Nephron (organoid): ENCODE measurements at regions not wholly inside any gene's neighbourhood (a gene's known extent, or its start where the extent isn't known, plus 50 kb on each side); places are given as distances from the start of the nearest gene placed in this dataset.
A peak's percentile ranks its signal among the peaks of the same experiment; 100 is the strongest.

Experiments used
- H3K27ac Mint-ChIP-seq, 3 experiments: 2 replicates each; pipeline ENCODE4 v1.8.0; 2020; ENCODE audit warnings: mixed read lengths in 3 of 3, mild to moderate bottlenecking in 2 of 3, moderate library complexity in 1 of 3
- H3K27me3 Mint-ChIP-seq: 2 replicates; pipeline ENCODE4 v1.8.0; 2021; ENCODE audit warnings: low read depth, mild to moderate bottlenecking, moderate library complexity, mixed read lengths
- H3K36me3 Mint-ChIP-seq: 2 replicates; pipeline ENCODE4 v1.8.0; 2020; ENCODE audit warnings: low read depth, mixed read lengths
- H3K4me1 Mint-ChIP-seq: 2 replicates; pipeline ENCODE4 v1.8.0; 2020; ENCODE audit warnings: mixed read lengths
- H3K4me3 Mint-ChIP-seq, 3 experiments: 2 replicates each; pipeline ENCODE4 v1.8.0; 2020; ENCODE audit warnings: mild to moderate bottlenecking in 3 of 3, mixed read lengths in 3 of 3, moderate library complexity in 2 of 3
- H3K9me3 Mint-ChIP-seq: 2 replicates; pipeline ENCODE4 v1.8.0; 2020; ENCODE audit warnings: mixed read lengths
- TF ChIP-seq, protein P1 (sequence below), 3 experiments: fragments of 200-600 bp; sonication (generic); IDR thresholded peaks; one replicate each; pipeline ENCODE4 v1.5.0; 2021; ENCODE audit warnings: antibody characterized with exemption in 3 of 3; ENCODE audit not compliant: unreplicated experiment in 3 of 3

DNA sequence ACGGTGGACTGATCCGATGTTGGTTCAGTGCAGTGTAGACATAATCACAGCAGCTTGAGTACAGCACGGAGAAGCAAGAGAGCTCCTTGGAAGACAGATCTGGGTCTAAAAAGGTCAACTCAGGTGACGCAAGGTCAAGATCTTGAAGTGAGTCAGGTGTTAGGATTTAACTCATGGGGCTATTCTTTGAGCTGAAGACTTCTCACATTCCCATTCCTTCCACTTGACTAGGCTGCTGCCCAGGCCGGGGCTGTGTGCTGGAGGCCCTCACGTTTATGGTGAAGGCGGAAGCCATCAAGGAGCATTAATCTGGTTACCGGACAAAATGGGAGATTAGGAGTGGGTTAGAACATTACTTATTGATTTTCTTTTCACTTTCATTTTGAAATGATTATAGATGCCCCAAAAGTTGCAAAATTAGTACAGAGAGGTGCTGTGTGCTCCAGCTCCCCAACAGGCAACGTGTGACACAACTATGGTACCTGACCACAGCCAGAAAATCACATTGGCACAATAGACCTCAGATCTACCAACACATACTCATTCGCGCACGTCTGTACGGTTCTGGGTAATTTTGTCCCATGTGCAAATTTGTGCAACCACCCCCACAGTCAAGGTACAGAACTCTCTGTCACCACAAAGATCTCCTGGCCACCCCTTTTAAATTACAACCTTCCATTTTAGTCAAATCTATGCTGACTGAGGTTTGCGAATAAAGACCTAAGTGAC lies 77.6 kb upstream of the SEC11C start:
- no peak overlapping the region for H3K4me3 Mint-ChIP-seq
- H3K9me3 Mint-ChIP-seq: no peaks in the 10 kb centered on the region
- TF ChIP-seq, protein P1, sequence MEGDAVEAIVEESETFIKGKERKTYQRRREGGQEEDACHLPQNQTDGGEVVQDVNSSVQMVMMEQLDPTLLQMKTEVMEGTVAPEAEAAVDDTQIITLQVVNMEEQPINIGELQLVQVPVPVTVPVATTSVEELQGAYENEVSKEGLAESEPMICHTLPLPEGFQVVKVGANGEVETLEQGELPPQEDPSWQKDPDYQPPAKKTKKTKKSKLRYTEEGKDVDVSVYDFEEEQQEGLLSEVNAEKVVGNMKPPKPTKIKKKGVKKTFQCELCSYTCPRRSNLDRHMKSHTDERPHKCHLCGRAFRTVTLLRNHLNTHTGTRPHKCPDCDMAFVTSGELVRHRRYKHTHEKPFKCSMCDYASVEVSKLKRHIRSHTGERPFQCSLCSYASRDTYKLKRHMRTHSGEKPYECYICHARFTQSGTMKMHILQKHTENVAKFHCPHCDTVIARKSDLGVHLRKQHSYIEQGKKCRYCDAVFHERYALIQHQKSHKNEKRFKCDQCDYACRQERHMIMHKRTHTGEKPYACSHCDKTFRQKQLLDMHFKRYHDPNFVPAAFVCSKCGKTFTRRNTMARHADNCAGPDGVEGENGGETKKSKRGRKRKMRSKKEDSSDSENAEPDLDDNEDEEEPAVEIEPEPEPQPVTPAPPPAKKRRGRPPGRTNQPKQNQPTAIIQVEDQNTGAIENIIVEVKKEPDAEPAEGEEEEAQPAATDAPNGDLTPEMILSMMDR (IDR thresholded peaks at IDR 0.05; ENCODE audit: unreplicated experiment in 3 of 3): no peak
- H3K36me3 Mint-ChIP-seq: no peaks in the 10 kb centered on the region
- no peak overlapping the region for H3K27ac Mint-ChIP-seq
- peaks cover 14% of the 10 kb centered on the region for H3K27me3 Mint-ChIP-seq
- peaks cover 6% of the 10 kb centered on the region for H3K4me1 Mint-ChIP-seq

DNA sequence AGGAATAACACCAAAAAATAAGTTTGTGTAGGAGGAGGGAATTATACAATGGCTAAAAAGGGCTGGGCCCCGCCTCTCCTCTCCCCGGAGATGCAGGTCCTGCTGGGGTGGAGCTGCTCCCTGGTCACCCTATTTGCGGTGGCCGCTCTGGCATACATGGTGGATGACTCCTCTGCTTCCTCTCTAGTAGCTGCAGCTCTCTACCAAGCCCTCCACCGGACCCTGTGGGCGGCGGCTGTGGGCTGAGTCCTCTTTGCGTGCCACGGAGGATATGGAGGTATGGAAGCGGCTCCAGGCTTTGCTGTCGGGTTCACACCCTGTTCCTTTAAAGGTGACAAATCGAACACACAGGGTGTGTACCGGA lies 77.1 kb upstream of the SEC11C start:
- H3K36me3 Mint-ChIP-seq: no peaks in the 10 kb centered on the region

DNA sequence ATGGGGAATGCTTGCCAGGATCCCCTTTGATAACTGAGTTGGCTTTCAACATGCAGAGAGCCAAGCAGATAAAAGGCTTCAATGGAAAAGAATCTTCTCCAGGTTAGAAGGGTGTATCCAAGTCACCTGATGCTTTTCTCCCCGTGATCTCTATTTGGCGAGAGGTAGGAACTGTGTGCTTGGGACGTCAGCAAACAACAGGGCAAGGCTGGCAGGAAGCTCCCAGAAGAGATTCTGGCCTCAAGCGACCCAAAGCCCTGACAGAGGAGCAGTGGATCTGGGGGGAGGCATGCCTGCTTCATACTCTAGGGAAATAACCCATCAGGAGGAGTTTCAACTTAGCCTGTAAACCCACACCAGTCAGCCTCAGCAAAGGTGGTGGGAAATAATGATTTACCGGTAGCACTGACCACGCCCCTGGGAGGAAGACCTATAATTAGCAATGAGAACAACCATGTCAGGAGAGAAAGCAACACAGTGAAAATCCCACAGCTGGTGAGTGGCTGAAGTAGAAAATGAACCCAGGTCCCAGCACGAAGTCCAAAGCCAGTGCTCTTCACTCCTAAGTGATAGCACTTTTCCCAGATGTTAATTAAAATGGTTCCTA lies 76.3 kb upstream of the SEC11C start:
- Mint-ChIP-seq H3K4me1 (no peaks in the 10 kb centered on the region), H3K27ac (no peak overlapping the region), H3K27me3 (peaks cover 8% of the 10 kb centered on the region), H3K4me3 (no peak overlapping the region), H3K9me3 (no peaks in the 10 kb centered on the region), H3K36me3 (no peaks in the 10 kb centered on the region)
- TF ChIP-seq, protein P1 (IDR thresholded peaks at IDR 0.05; ENCODE audit: unreplicated experiment in 3 of 3): no peak

More for the DNA sequence above, 77.1 kb upstream of the SEC11C start:
- Mint-ChIP-seq H3K4me1 (peaks cover 6% of the 10 kb centered on the region), H3K27me3 (peaks cover 14% of the 10 kb centered on the region), H3K4me3 (no peak overlapping the region), H3K27ac (no peak overlapping the region), H3K9me3 (no peaks in the 10 kb centered on the region)
- TF ChIP-seq, protein P1 (IDR thresholded peaks at IDR 0.05; ENCODE audit: unreplicated experiment in 3 of 3): no peak

DNA sequence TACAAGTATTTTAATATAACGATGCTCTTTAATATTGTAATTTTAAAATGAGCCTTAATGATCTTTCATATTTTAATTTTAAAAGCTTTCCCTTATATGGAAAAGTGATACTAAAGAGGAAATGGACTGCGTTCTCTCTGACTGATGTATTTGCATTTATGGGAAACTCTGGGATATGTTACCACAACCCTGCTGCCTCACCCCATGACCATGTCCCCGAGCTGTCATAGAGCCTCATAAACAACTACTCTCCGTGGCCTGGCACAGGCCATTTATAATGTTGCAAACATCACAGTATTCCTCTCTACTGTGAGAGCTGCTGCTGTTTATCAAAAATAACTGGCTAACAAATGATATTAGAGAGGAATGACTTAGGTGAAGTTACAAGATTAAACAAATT lies 75.8 kb upstream of the SEC11C start:
- H3K9me3 Mint-ChIP-seq: no peaks in the 10 kb centered on the region
- peaks cover 8% of the 10 kb centered on the region for H3K27me3 Mint-ChIP-seq
- H3K4me1 Mint-ChIP-seq: no peaks in the 10 kb centered on the region
- TF ChIP-seq, protein P1 (IDR thresholded peaks at IDR 0.05; ENCODE audit: unreplicated experiment in 3 of 3): no peak
- H3K36me3 Mint-ChIP-seq: no peaks in the 10 kb centered on the region
- H3K27ac Mint-ChIP-seq: no peak overlapping the region
- H3K4me3 Mint-ChIP-seq: no peak overlapping the region

DNA sequence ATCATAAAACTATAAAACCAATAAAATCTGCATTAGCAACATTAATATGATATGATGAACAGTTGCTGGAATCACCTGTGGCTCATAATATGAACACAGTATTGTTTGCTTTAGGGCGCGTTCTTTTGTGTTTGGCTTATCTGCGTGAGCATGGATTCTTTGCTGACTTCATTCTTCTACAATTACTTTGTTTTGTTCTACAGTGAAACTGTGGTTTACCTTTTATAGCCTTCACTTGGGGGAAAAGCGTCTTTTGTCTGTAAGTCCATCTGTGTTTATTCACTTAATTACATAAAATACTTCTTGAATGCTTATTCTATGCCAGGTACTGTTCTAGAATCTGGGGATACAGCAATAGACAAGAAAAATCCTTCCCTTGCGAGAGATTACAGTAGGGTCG lies 74.0 kb upstream of the SEC11C start:
- no peak overlapping the region for H3K27ac Mint-ChIP-seq
- TF ChIP-seq, protein P1 (IDR thresholded peaks at IDR 0.05; ENCODE audit: unreplicated experiment in 3 of 3): no peak
- H3K9me3 Mint-ChIP-seq: no peaks in the 10 kb centered on the region
- peaks cover 8% of the 10 kb centered on the region for H3K27me3 Mint-ChIP-seq
- no peaks in the 10 kb centered on the region for H3K4me1 Mint-ChIP-seq
- H3K36me3 Mint-ChIP-seq: no peaks in the 10 kb centered on the region
- H3K4me3 Mint-ChIP-seq: no peak overlapping the region

DNA sequence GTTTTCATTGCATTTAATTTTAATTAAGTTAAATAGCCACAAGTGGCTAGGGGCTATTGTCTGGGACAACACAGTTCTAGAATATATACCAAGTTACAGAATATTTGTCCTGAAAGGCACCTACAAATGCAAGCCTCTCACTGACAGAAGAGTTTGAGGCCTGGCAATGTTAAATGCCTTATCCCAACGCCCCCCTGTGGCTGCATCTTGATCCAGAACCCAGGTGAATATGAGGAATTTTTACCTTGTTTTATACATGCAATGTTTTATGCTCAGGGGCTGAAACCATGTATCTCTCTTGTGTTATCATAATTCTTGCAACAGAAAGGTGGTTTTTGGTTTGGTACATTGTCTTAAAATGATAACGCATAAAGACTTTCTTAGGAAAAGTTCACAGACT lies 71.8 kb upstream of the SEC11C start:
- H3K27me3 Mint-ChIP-seq: peaks cover 8% of the 10 kb centered on the region
- no peaks in the 10 kb centered on the region for H3K4me1 Mint-ChIP-seq
- no peak overlapping the region for H3K27ac Mint-ChIP-seq
- no peaks in the 10 kb centered on the region for H3K9me3 Mint-ChIP-seq
- H3K36me3 Mint-ChIP-seq: no peaks in the 10 kb centered on the region
- TF ChIP-seq, protein P1 (IDR thresholded peaks at IDR 0.05; ENCODE audit: unreplicated experiment in 3 of 3): peak; percentile 22 to 45 (median 29)
- H3K4me3 Mint-ChIP-seq: no peak overlapping the region
